Iris pigment epithelial cell (primary cell): ENCODE measurements at regions not wholly inside any gene's neighbourhood (a gene's known extent, or its start where the extent isn't known, plus 50 kb on each side); places are given as distances from the start of the nearest gene placed in this dataset.

Experiments
- DNase-seq: peaks from one replicate; pipeline ENCODE4 v3.0.0-alpha.2; 2011; ENCODE audit warnings: low read depth

DNA sequence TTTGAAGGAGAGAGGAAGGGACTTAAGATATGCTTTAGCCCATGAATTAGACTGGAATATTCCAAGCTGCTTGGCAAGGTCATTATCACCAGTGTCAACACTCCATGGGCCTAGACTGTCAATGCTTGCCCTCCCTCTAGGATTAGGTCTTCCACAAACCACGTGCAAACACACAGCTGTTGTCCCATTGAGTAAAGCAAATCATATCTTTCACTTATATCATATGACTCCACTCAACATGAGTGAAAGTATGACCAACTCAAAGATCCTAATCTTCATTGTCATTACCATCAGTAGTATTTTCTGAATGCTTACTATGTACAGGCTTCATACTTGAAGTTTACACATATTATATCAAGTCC, 57.0 kb upstream of the GRAMD2B start:
- no peak for DNase-seq

DNA sequence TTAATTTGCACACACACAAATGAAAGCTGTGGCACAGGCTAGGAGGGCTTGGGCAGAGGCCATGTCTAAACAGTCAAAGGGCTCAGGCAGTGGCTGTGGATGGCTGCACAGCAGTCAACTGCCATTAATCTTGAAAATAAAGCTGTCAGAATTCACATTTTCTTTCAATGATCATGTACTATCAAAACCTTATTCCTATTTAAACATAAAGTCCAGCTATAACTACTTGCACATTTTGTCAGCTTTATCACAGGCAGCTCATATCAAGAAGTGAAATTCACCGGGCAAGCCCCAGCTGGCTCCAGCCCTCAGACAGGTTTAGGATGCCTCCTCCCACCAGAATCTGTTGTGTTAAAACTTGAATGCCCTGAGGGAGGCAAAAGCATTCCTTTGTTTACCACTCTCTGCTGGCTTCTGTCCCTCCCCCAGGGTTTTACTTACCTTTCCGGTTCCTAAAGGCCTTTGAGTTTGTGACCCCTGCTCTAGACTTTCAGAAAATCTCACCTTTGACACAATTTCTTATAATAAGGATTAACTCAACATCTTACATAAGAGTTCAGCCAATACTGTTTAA, 54.9 kb upstream of the GRAMD2B start:
- DNase-seq: no peak

DNA sequence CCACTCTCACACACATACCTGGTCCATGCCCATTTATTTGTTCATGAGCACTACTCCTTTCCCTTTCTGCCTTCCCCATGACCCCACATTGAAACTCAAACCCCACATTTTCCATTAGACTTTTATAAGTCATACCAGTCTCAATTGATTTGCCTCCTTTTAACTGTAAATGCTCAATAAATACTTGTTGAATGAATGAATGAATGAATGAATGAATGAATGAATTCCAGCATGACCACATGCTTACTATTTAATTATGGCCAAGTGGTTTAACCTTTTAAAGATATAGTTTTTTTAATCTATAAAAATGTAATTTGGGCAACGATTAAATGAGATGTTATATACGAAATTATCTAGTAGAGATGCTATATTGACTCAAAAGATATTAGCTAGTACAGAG, 54.1 kb upstream of the GRAMD2B start:
- no peak for DNase-seq

- peak; percentile 48 for DNase-seq
Measured at GRCh38 chr5:126369995-126370731, 53.0 kb upstream of the GRAMD2B start.

DNA sequence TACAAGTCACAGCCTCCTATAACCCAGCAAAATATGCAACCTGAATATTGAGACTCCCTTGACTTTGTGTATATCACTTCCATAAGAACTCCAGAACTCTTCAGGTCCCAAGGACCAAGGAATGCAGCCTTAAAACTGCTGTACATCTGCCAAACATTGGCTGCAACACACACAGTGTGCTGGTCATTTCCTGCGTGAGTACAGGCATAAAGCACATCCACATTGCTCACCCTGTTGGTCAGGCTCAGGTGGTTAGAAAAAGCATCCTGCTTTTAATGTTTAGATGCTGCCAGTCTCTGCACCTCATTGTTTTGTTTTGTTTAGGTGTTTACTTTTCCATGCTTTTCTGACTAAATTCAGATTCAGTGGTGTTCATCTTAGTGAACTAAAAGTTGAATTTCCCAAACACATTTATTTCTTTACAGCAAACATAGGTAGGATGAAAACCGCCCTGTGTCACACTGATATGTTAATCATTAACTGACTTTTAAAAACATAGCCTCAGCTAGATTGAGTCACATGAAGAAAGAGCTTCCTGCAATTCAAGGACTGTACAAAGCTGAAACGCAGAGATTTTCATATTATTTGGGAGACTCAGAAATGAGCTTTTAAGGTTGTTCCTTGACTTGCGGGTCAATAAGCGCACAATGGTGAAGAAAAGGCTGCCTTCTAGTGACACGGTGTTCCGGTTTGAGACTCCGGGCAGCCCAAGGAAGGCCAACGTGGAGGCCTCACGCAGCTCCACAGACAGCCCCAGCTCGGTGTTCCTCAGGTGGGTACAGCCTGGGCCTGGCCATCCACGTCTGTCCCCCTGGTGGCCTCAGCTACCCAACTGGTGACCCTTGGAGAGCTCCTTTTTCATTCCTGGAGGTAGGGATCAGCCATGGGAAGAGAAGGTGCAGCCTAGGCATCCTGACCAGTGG, 52.2 kb upstream of the GRAMD2B start:
- peak; percentile 77 for DNase-seq

DNA sequence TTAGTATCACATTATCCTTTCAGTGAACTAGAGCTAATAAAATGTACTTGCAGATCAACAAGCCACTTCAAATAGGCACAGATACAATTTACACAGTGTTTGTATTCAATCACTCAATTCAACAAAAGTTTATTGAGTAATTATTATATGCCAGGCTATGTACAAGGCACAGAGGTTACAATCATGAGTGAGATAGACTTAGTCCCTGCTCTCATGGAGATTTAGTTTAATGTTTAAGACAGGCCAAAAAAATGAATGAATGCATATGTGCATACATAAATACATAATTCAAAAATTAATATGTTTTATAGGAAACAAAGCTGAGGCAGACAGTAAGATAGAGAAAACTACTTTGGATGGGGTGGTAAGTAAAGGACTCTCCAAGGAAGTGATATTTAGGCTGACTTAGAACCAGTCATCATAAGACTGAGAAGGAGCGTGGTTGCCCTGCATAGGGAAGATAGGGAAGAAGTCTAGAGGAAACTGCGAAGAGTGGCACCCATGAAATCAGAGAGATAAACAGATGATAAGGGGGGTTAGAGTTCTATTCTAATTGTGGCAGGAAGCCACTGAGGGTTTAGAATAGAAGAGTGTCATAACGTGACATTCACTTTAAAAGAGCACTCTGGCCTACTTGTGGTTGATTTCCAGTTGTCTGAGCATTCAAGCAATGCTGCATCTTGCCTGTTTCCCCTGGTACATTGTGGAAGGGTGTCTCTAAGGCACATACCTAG, 49.7 kb upstream of the GRAMD2B start:
- peak; percentile 62 for DNase-seq
